ENCODE measurements at regions not wholly inside any gene's neighbourhood (a gene's known extent, or its start where the extent isn't known, plus 50 kb on each side); places are given as distances from the start of the nearest gene placed in this dataset.
"Not testable (repeated sequence)": the region's sequence is repeated elsewhere in the genome, so short reads cannot be mapped to it uniquely, and the experiment has no call there.

GRCh38 chr14:98928418-98928817 lies 343.6 kb downstream of the BCL11B start:
- Histone ChIP-seq H3K4me3 (replicated peaks in 1 of 3) (no peak overlapping the region), H3K27me3 (no peaks in the 10 kb centered on the region), H3K4me1 (no peaks in the 10 kb centered on the region), H3K9me3 (no peaks in the 10 kb centered on the region), H3K27ac (no peak overlapping the region), H3K36me3 (no peaks in the 10 kb centered on the region)
- intact Hi-C loops (cut with DNase I): no loop called here
- no peak for DNase-seq
- TF ChIP-seq POLR2A (IDR thresholded peaks at IDR 0.05) (no peak), CTCF (IDR thresholded peaks at IDR 0.05) (no peak)
- whole genome bisulfite sequencing, 2 donors: 88 to 92% methylated on average over 8 of the region's 8 CpGs

- DNase-seq: no peak
- TF ChIP-seq POLR2A (IDR thresholded peaks at IDR 0.05) (no peak), CTCF (IDR thresholded peaks at IDR 0.05) (no peak)
- Histone ChIP-seq H3K4me3 (replicated peaks in 1 of 3) (no peak overlapping the region), H3K27ac (no peak overlapping the region), H3K36me3 (no peaks in the 10 kb centered on the region), H3K4me1 (no peaks in the 10 kb centered on the region), H3K9me3 (no peaks in the 10 kb centered on the region), H3K27me3 (no peaks in the 10 kb centered on the region)
- intact Hi-C loops (cut with DNase I): no loop called here
Measured at GRCh38 chr14:98931126-98931525, 340.9 kb downstream of the BCL11B start.

- WGBS, 2 donors: 93 to 94% methylated on average over 8 of the region's 8 CpGs
- DNase-seq: peak in 1 of 2 donors; percentile 11
- intact Hi-C loops (cut with DNase I): no loop called here
- H3K9me3 ChIP-seq: no peaks in the 10 kb centered on the region
- no peak overlapping the region for H3K27ac ChIP-seq
- no peaks in the 10 kb centered on the region for H3K27me3 ChIP-seq
- H3K4me1 ChIP-seq: no peaks in the 10 kb centered on the region
- no peaks in the 10 kb centered on the region for H3K36me3 ChIP-seq
- no peak overlapping the region for H3K4me3 ChIP-seq (replicated peaks in 1 of 3)
- TF ChIP-seq POLR2A (IDR thresholded peaks at IDR 0.05) (no peak), CTCF (IDR thresholded peaks at IDR 0.05) (no peak)
Measured at GRCh38 chr14:98931911-98932310, 340.1 kb downstream of the BCL11B start.

GRCh38 chr14:98932431-98933325 lies 339.3 kb downstream of the BCL11B start:
- no peak overlapping the region for H3K27ac ChIP-seq
- intact Hi-C loops (cut with DNase I): no loop called here
- no peak for TF ChIP-seq CTCF (IDR thresholded peaks at IDR 0.05)
- TF ChIP-seq POLR2A (IDR thresholded peaks at IDR 0.05): no peak
- H3K4me3 ChIP-seq (replicated peaks in 1 of 3): no peak overlapping the region
- no peaks in the 10 kb centered on the region for H3K27me3 ChIP-seq
- H3K36me3 ChIP-seq: no peaks in the 10 kb centered on the region
- no peaks in the 10 kb centered on the region for H3K4me1 ChIP-seq
- no peak for DNase-seq
- no peaks in the 10 kb centered on the region for H3K9me3 ChIP-seq
- 79 to 83% methylated on average over 8 of the region's 8 CpGs for WGBS, 2 donors

GRCh38 chr14:98934569-98934968 lies 337.4 kb downstream of the BCL11B start:
- DNase-seq; H3K4me1 ChIP-seq; intact Hi-C loops (cut with DNase I); H3K27me3 ChIP-seq; H3K27ac ChIP-seq; H3K36me3 ChIP-seq; H3K9me3 ChIP-seq; H3K4me3 ChIP-seq (replicated peaks in 1 of 3): not testable (repeated sequence)
- 81 to 86% methylated on average over 5 of the region's 5 CpGs for WGBS, 2 donors
